ENCODE measurements at regions not wholly inside any gene's neighbourhood (a gene's known extent, or its start where the extent isn't known, plus 50 kb on each side); places are given as distances from the start of the nearest gene placed in this dataset.
A peak's percentile ranks its signal among the peaks of the same experiment; 100 is the strongest.
"Not testable (repeated sequence)": the region's sequence is repeated elsewhere in the genome, so short reads cannot be mapped to it uniquely, and the experiment has no call there.

- DNase-seq = not testable (repeated sequence)
Measured at GRCh38 chr16:58983181-58983965, 249.3 kb upstream of the GOT2 start.

DNA sequence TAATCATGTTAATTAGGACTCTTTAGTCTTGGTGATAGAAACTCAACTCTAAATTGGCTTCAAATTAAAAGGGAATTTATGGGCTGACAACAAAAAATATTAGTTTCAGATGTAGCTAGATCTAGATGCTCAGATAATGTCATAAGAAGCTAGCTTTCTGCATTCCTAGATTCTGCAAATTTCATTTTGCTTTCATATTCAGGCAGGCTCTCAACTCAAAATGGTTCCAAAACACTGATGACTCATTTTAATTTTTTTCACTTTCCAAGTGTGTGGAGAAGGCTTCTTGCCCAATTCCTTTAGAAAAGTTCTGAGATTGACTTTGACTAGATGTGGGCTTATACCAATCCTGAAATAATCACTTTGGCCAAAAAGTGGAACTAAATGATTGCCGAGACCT is 236.7 kb upstream of the GOT2 start:
- no peak for DNase-seq

- no peak for DNase-seq
Measured at GRCh38 chr16:58963479-58963878, 229.4 kb upstream of the GOT2 start.

GRCh38 chr16:58962811-58963210 is 228.7 kb upstream of the GOT2 start:
- no peak for DNase-seq

GRCh38 chr16:58960484-58960883 is 226.4 kb upstream of the GOT2 start:
- no peak for DNase-seq

GRCh38 chr16:58960034-58960433 is 225.9 kb upstream of the GOT2 start:
- no peak for DNase-seq

- DNase-seq = no peak
Measured at GRCh38 chr16:58958749-58959148, 224.6 kb upstream of the GOT2 start.

DNA sequence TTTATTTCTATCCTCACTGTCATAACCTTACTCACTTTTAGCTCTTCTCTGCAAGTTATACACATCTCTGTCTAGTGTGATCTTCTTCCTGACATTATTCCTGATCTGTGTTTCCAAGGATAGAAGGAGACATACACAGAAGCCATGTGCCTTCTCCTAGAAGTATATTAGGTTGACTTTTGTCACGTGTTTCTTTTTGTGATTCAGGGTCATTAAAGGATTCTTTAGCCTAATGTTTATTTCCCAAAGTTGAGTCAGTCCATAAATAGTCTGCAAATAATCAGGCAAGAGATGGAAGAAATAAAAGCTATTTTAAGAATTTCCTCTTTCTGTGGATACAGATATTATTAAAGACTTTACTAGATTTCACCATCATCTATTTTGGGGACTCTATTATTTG is 214.1 kb upstream of the GOT2 start:
- no peak for DNase-seq

- no peak for DNase-seq
Measured at GRCh38 chr16:58940609-58941008, 206.5 kb upstream of the GOT2 start.

- DNase-seq = no peak
Measured at GRCh38 chr16:58938811-58939210, 204.7 kb upstream of the GOT2 start.

DNA sequence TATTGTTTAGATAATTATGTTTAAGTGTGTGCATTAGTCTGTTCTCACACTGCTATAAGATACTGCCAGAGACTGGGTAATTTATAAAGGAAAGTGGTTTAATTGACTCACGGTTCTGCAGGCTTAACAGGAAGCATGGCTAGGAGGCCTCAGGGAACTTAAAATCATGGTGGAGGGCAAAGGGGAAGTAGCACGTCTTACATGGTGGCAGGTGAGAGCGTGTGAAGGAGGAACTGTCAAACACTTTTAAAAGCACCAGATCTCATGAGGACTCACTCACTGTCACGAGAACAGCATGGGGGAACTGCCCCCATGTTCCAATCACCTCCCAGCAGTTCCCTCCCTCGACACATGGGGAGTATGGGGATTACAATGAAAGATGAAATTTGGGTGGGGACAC is 203.5 kb upstream of the GOT2 start:
- no peak for DNase-seq

GRCh38 chr16:58933186-58933585 is 199.1 kb upstream of the GOT2 start:
- no peak for DNase-seq

GRCh38 chr16:58931436-58931835 is 197.3 kb upstream of the GOT2 start:
- DNase-seq = no peak

GRCh38 chr16:58923094-58923493 is 189.0 kb upstream of the GOT2 start:
- DNase-seq = no peak

DNA sequence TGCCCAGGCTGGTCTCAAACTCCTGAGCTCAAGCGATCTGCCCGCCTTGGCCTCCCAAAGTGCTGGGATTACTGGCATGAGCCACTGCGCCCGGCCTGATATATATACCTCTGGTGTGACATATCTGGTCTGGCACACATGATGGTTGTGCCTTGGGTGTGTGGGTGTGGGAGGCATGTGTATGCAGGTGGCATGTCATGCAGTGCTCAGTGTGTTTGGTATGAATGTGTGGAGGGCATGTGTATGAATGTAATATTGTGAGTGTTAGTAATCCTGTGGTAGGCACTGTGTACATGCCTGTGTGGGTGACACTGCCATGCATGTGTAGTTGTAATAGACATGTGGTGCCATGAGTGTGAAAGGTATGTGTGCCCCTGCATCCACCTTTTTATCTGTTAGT is 179.3 kb upstream of the GOT2 start:
- no peak for DNase-seq

- DNase-seq = no peak
Measured at GRCh38 chr16:58912571-58912970, 178.5 kb upstream of the GOT2 start.

DNA sequence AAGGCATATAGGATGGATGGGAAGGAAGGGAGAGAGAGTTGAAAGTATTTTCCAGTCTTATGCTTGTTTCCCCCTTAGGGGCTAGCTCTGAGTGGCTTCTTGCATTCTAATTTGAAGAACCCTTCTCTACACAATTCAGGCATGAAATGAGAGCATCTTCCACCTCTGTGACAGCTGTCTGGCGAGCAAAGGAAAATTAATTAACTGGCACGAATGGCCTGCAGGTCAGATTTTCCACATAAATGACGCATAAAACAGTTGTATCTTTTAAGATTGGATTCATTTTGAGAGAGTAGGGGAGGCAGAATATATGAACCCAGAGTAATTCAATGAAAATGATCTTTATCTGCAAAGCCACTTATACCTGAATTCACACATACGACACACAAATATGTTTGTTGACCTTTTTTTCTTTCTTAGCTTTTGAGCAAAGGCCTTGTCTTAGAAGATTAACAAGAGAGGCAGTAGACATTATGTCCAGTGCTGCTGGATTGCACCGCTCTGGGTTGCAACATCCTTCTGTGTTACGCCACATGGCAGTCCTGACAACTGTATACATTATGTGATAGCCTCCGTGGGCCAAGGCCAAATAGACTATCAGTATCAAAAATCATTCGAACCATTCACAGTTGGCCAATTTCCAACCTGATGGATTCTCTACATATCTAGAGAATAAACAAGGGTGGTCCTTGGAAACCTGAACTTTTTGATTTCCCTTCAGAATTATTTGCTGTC is 173.0 kb upstream of the GOT2 start:
- no peak for DNase-seq

DNA sequence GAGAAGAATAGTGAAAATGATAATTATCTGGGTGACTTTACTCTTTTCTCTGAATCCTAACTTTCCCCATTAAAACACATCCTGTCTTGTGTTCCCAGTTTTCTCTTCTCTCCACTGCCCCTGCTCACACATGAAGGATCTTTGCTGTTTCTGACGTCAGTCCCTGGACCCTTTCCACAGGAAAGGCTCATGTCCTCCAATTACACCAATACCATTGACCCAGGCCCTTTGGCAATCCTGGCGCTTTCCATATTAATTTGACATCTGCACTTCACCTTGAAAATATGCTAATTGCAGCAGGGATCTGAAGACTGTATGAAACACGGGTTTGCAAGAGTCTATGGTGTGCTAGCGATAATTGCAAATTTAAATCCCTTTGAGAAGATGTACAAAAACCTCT is 170.2 kb upstream of the GOT2 start:
- no peak for DNase-seq

DNA sequence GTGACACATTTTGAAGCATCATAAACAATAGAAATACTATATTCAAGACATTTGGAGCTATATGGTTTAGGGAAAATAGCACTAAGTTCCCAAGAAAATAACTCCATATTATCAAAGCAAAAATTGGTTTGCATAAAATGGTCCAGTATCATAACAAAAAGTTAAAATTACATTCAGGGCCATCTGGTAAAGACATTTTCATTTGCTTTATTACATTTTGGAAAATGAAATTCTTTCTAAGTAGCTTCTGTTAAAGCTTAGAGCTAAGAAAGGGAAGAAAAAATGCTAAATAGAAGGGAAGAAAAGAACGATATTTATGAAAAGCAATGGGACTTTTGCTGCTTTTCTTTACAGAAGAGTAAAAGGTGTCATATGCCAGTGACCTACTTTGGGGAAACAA is 155.4 kb upstream of the GOT2 start:
- no peak for DNase-seq

- no peak for DNase-seq
Measured at GRCh38 chr16:58885528-58886170, 151.5 kb upstream of the GOT2 start.

GRCh38 chr16:58884141-58884540 is 150.0 kb upstream of the GOT2 start:
- no peak for DNase-seq

- DNase-seq = no peak
Measured at GRCh38 chr16:58883131-58883530, 149.0 kb upstream of the GOT2 start.

DNA sequence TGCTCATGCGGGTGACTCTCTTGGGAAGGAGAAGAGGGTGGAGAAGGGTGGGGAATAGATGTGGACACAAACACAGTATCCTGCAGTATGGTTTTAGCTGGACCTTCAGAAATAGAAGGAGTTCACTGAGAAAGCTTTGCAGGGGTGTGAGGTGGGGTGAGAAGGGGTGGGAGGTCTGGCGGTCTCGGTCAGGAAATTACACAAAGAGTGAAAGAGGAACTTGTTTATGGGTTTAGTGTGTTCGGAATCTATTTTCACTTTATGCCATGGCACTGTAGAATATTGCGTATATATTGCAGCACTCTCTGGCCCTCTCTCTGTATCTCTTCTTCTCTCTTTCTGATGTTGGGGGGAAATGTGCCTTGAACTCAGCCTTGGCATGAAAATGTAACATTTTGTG is 148.2 kb upstream of the GOT2 start:
- no peak for DNase-seq

DNA sequence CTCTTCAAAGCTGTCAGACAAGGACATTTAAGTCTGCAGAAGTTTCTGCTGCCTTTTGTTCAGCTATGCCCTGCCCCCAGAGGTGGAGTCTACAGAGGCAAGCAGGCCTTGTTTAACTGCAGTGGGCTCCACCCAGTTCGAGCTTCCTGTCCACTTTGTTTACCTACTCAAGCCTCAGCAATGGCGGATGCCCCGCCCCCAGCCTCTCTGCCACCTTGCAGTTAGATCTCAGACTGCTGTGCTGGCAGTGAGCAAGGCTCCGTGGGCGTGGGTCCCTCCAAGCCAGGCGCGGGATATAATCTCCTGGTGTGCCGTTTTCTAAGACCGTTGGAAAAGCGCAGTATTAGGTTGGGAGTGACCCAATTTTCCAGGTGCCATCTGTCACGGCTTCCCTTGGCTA is 144.5 kb upstream of the GOT2 start:
- peak; percentile 26 for DNase-seq

Data from RPMI8226 (cell line).